ENCODE measurements at regions not wholly inside any gene's neighbourhood (a gene's known extent, or its start where the extent isn't known, plus 50 kb on each side); places are given as distances from the start of the nearest gene placed in this dataset.
"Not testable (repeated sequence)": the region's sequence is repeated elsewhere in the genome, so short reads cannot be mapped to it uniquely, and the experiment has no call there.

- DNase-seq (ENCODE audit: low spot score in 2 of 2): no peak
- Histone ChIP-seq H3K27ac (no peak overlapping the region), H3K9me3 (no peaks in the 10 kb centered on the region), H3K4me1 (no peaks in the 10 kb centered on the region), H3K4me3 (no peak overlapping the region), H3K36me3 (no peaks in the 10 kb centered on the region), H3K27me3 (no peaks in the 10 kb centered on the region)
- TF ChIP-seq CTCF (IDR thresholded peaks at IDR 0.05): no peak
- intact Hi-C loops (cut with DNase I): no loop called here
Measured at GRCh38 chrX:3806630-3807029, 93.2 kb upstream of the PRKX start.

GRCh38 chrX:3803713-3804112, 90.3 kb upstream of the PRKX start:
- H3K36me3 ChIP-seq: no peaks in the 10 kb centered on the region
- TF ChIP-seq CTCF (IDR thresholded peaks at IDR 0.05): no peak
- no peaks in the 10 kb centered on the region for H3K9me3 ChIP-seq
- no peaks in the 10 kb centered on the region for H3K4me1 ChIP-seq
- H3K4me3 ChIP-seq: no peak overlapping the region
- no peak for DNase-seq (ENCODE audit: low spot score in 2 of 2)
- intact Hi-C loops (cut with DNase I): no loop called here
- H3K27me3 ChIP-seq: no peaks in the 10 kb centered on the region
- H3K27ac ChIP-seq: no peak overlapping the region

GRCh38 chrX:3803305-3803704, 89.9 kb upstream of the PRKX start:
- intact Hi-C loops (cut with DNase I): no loop called here
- Histone ChIP-seq H3K4me1 (no peaks in the 10 kb centered on the region), H3K36me3 (no peaks in the 10 kb centered on the region), H3K4me3 (no peak overlapping the region), H3K9me3 (no peaks in the 10 kb centered on the region), H3K27ac (no peak overlapping the region), H3K27me3 (no peaks in the 10 kb centered on the region)
- no peak for TF ChIP-seq CTCF (IDR thresholded peaks at IDR 0.05)
- no peak for DNase-seq (ENCODE audit: low spot score in 2 of 2)

GRCh38 chrX:3795411-3795810, 82.0 kb upstream of the PRKX start:
- intact Hi-C loops (cut with DNase I); H3K4me1 ChIP-seq; H3K4me3 ChIP-seq; DNase-seq (ENCODE audit: low spot score in 2 of 2); H3K9me3 ChIP-seq; H3K27ac ChIP-seq; H3K27me3 ChIP-seq; H3K36me3 ChIP-seq: not testable (repeated sequence)

- Histone ChIP-seq H3K27me3 (no peaks in the 10 kb centered on the region), H3K4me1 (no peaks in the 10 kb centered on the region), H3K27ac (no peak overlapping the region), H3K9me3 (no peaks in the 10 kb centered on the region), H3K4me3 (no peak overlapping the region), H3K36me3 (no peaks in the 10 kb centered on the region)
- DNase-seq (ENCODE audit: low spot score in 2 of 2): no peak
- intact Hi-C loops (cut with DNase I): no loop called here
- TF ChIP-seq CTCF (IDR thresholded peaks at IDR 0.05): no peak
Measured at GRCh38 chrX:3791449-3791848, 78.0 kb upstream of the PRKX start.

- Histone ChIP-seq H3K4me3 (no peak overlapping the region), H3K9me3 (no peaks in the 10 kb centered on the region), H3K27ac (no peak overlapping the region), H3K36me3 (no peaks in the 10 kb centered on the region), H3K27me3 (no peaks in the 10 kb centered on the region), H3K4me1 (no peaks in the 10 kb centered on the region)
- intact Hi-C loops (cut with DNase I): no loop called here
- DNase-seq (ENCODE audit: low spot score in 2 of 2): no peak
- no peak for TF ChIP-seq CTCF (IDR thresholded peaks at IDR 0.05)
Measured at GRCh38 chrX:3788494-3789233, 75.2 kb upstream of the PRKX start.

Measured in ascending aorta (tissue), 2 donors.